NCI-H2107 treated with DMSO at 0.1 percent for 48 hours (cell line): ENCODE measurements at regions not wholly inside any gene's neighbourhood (a gene's known extent, or its start where the extent isn't known, plus 50 kb on each side); places are given as distances from the start of the nearest gene placed in this dataset.

Experiments
- DNase-seq: peaks from one replicate; lab custom pipeline; 2025; ENCODE audit not compliant: unreplicated experiment; lab: John Stamatoyannopoulos, UW

DNA sequence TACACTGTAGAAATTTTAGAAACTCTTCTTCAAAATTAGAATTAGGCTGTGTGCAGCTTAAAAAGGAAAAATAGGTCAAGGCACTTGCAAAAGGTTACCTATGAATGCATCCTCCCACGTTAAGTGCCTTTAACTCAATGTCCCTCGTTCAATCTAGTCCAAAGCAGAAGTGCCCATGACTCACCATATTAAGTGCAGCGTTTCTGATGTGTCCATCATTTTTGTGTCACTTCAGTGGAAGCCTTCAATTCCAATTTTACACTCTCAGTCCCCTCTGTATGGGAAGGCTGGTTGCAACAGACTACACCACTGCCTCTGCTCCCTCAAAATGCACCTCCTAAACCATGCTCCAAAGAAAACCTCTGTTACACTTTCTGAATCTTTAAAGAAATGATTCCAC lies 53.4 kb downstream of the FOXB1 start:
- DNase-seq = no peak

DNA sequence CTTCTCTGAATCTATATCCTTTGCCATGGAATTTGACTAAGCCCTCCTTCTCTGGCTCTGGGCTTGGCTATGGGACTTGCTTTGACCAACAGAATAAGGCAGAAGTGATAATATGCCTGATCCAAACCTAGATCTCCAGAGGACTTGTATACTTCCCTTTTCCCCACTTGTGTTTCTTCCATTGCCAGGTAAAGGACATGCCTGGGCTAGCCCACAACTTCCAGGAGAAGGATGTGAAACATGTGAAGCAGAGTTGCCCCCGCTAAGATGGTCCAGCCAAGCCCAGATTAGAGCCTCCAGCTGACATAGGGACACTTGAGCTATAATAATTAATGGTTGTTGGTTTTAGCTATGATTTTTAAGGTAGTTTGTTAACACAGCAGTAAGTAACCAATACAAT lies 55.1 kb downstream of the FOXB1 start:
- DNase-seq = no peak

DNA sequence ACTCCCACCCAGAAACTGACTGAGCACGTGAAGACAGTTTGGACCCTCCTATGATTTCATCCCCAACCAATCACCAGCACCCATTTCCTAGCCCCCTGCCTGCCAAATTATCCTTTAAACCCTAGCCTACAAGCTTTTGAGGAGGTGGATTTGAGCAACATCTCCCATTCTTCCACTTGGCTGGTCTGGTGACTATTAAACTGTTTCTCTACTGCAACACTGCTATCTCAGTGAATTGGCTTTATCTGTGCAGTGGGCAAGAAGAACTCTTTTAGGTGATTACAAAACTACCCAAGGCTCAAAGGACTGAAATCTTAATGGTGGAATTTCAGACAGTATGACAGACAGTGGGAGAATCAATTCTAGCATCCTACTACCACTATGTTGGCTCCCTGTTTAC lies 57.6 kb downstream of the FOXB1 start:
- no peak for DNase-seq

DNA sequence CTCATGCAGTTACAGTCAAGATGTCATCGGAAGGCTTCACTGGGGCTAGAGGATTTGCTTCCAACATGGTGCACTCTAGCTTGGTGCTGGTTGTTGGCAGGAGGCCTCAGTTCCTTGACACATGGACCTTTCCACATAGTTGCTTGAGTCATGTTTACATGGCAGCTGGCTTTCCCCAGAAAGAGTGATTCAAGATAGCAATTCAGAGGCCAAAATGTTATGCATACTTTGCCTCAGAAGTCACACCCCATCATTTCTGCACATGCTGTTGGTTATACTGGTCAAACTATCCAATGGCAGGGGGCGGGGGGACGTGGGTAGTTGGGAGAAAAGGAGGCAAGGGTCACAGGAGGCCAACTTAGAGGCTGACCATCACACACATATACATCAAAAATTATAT lies 58.7 kb downstream of the FOXB1 start:
- DNase-seq = no peak

DNA sequence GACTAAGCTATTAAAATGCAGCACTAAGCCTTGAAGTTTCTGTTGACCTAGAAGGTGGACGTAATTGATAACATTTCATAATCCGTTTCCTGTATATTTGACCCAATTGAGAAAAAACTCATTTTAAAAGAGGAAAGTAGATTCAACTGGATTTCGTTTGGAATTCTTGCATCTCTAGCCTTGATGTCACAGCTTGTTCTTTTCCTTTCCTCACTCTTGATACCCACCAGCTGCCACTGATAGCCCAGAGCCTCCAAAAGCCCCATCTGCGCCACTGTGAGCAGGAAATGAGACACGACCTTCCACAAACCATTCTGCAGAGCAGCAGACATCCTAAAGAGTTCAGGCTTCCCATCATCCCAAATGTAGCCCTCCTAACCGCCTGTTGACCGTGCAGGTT lies 61.8 kb downstream of the FOXB1 start:
- DNase-seq = no peak

DNA sequence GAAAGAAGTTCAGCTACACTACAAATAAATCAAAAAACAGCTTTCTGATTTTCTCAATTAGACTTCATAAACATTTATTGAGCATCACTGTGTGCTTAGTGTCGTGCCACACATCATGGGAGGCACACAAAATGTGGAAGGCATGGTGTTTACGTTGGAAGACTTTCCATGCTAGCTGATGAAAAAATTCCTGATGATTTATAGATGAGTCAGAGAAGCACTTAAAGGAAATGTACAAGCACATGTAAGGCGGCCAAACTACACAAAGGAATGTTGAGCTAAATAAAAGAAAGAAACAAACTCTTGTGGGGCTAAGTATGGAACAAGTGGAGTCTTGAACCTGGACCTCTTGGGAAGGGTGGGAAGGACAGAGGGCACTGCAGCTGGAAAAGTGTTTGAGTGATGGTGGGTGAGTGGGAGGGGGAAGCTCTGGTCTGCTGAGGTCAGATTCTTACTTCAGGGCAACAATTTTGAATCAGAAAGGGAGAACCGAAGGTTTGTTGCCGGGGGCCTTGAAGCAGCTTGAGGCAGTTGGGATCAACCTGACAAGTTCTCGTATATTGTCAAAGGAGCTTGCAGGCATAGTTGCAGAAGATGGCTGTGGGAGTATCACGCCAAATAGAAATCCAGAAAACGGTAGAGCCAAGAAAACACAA lies 66.9 kb downstream of the FOXB1 start:
- DNase-seq = no peak

DNA sequence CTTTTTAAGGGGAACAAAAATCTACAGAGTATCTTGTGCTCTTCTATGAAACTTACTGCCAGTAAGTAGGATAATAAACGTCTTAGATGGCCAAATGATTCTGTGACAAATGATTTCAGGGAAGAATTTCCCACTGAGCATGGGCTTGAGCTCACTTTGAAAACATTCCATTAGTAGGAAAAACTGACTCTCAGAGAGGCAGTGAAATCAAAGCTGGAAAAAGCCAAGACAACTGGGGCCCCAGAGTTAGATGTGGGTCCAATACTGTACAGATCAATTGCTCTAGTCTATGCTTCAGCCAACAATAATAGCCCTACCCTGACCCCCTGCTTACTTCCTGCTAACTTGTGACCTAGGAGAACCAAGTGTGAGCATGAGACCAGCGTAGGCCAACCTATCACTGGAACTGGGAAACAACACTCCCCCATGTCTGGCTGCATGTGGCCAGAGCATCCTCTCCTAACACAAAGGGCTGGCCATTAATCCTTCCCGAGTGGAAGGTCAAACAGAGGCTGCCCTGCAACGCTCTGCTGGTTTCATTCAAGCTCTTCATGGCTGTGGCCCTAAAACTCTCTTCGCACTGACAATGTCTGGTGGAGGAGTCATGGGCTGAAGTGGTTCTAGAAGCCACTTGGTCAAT lies 68.8 kb downstream of the FOXB1 start:
- no peak for DNase-seq

DNA sequence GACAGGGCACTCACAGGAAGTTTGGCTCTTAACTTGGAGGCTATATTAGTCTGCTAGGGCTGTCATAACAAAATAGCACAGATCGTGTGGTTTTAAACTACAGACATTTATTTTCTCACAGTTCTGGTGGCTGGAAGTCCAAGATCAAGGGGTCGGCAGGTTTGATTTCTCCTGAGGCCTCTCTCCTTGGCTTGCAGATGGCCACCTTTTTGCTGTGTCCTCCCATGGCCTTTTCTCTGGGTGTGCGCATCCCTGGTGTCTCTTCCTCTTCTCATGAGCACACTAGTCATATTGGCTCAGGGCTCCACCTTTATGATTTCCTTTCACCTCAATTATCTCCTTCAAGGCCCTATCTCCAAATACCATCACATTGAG lies 69.3 kb downstream of the FOXB1 start:
- DNase-seq = no peak

DNA sequence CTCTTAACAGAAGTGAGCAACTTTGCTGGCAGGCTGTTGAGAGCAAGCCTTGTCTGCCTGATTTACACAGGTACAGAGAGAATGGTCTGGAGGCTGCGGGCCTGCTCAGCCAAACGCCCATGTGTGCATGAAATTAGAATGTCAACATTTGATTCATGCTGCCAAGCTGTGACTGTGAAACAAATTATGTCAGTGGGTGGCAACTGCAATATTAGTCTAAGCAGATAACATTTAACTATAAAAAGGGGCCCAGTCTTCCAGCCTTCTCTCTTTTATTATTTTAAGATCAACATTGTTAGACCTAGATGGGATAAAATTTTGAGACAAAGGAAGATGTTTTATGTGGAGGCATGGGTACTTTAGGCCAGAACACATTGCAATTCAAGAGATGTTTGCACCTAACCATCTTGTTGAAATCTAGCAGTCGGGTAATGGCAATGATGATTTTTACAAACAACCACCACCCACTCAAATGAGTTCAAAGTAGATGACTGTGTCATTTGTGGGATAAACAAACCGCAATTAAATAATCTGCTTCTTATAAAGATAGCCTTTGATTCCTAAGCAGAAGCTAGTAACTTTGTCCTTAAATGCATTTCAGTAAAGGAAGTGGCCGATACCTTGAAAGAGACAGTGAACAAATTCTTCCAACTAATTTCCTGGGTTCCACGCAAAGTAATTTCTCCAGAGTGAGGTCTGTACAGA lies 70.2 kb downstream of the FOXB1 start:
- DNase-seq = no peak

DNA sequence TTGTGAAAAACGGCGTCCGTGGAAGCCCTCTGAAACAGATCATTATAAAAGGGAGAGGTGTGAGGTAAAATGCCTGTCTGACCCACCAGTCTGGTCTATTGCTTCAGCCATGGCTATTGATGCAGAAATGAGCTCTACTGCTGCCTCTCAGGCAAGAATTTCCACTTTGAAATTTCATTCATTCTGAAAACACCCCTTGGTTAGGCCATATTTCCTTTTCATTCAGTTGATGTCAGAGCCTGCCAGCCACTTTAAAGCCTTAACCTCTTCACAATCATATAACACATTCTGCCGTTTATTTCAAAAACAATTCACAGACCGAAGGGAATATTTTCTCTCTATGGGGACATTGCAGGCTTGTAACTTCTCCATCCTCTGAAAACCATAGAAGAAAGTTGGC lies 71.9 kb downstream of the FOXB1 start:
- DNase-seq = no peak

DNA sequence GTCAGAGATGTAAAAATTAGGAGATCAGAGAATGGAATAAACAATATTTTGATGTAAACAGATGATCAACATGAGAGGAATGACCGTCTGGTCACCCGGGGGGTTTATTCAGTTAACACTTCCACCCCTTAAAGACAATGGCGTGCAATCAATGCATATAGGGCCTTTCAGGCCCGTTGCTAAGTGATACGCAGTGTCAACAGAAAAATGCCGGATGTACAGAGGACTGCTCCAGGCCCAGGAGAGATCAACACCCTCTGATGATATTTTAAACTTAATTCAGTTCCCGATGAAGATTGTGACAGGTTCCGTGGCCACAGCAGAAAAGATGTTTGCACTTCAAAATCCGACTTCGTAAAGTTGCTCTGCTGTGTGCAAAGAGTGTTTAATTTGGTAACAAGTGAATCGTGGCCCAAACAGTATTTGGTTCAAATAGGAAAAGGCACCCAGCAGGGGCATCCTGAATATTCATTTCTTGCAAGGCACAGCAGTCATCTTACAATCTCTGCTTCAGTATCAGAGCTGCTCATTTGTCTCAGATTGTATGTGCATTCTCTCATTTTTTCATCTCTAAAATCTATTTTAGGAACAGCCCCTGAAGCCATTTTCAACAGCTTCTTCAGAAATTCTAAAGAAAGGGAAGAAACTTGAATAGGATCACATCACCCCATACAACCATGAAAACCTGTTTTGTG lies 72.6 kb downstream of the FOXB1 start:
- no peak for DNase-seq

DNA sequence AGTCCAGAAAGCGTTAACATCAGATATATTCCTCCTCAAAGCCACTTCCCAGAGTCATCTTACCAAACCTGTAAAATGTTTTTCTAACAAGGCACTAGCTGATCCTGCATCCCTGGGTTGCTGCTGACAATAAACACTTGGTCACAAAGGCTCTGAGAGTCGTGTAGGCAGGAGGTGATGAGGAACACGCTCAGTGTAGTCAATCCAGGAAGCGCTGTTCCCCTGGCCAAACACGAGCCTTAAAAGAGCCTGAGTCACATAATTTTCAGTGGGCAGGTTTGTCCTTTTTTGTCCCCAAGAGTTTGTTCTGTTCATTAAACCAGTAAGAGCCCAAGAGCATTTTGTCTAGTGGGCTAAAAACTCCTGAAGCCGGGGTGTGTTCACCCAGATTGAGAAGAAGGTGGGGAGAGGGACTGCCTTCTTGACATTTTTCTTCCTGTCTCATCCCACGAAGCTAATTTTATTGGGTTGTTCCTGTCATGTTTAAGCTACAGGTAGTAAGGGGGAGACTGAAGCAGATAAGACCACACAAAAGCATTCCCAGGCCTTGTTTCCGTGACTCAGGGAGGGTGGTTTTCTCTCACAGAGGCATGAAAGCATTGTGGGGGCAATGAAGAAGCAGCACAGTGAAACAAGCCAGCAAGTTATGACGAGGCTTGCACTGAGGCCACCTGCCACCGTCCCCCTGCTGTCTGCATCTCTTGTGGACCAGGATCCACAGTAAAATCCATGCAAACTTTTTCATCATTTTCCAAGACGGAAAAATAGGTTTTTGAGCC lies 73.7 kb downstream of the FOXB1 start:
- DNase-seq = no peak

DNA sequence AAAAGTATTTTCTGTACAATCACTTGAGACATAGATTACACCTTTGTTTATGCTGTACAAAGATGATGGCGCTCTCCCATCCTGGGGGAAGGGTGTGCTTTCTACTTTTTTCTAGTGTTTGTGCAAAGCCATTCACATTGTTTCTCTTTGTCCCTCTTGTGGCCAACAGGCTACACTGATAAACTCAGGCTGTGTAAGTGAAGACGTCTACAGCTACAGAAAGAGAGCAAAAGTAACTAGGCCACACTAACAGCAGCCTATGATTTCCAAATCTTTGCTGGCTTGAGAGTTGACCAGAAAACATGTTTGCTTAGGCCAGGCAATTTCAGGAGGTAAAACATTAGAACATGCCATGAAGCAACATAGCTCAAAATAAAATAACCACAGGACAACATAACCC lies 75.1 kb downstream of the FOXB1 start:
- no peak for DNase-seq

DNA sequence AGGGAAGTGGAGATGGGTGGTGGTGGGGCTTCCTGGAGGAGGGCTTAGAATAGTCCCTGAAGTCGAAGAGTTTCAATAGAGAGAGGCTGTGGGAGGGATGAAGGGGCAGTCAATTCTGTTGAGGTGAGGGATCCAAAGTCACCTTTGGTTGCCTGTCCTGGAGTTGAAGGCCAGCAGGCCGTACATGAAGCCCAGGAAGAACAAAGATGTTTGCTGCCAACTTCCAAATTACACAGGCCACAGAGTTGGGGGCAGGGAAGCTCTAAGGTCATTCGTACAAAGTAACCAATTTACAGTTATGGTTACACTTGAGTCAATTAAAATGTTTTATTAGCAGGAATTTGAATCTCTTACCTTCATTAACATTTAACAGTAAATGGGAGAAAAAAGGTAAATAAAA lies 77.9 kb downstream of the FOXB1 start:
- no peak for DNase-seq

DNA sequence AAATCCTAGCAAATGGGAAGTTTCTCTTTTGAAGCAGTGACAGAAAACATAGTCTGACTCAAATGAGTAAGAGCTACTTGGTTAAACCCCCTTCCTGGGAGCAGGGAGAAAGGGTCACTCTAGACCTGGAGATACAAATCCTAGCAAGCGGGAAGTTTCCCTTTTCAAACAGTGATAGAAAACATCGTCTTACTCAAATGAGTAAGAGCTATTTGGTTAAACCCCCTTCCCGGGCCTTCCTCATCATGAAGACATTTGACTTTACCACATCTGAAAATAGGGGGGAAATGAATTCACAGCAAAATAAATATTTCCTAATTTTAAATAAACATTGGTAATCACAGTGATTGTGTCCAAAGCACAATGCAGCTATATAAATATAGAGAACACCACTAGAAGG lies 79.2 kb downstream of the FOXB1 start:
- no peak for DNase-seq

DNA sequence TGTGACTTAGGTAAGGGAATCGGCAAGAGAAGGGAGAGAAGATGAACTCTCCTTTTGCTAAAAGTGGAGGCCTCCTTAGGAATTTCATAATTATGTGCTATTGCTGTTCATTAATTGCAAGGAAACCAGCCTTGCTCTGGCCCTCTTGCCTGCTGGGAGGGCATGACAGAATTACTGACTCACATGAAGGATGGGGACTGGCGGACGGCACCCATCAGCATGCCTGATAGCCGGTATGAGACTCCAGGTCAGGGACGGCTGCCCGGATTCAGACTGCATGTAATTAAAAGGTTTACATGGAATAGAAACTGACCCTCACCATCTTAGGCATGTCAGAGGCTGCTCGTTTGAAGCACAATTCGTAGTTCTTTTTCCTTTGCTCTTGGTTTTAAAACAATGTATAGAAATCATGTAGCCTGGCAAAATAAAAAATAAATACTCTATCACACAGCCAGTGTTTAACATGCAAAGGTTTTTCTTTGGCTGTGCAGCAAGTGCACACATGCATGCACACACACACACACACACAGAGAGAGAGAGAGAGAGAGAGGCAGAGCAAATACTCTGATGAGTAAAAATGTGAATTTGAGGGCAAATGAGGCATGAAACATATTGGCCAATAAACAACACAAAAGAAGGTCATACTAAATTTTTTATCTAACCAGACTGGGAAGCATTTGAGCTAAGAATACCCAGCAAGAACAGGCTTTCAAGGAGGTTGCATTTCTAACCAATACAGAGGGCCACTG lies 82.7 kb downstream of the FOXB1 start:
- no peak for DNase-seq

DNA sequence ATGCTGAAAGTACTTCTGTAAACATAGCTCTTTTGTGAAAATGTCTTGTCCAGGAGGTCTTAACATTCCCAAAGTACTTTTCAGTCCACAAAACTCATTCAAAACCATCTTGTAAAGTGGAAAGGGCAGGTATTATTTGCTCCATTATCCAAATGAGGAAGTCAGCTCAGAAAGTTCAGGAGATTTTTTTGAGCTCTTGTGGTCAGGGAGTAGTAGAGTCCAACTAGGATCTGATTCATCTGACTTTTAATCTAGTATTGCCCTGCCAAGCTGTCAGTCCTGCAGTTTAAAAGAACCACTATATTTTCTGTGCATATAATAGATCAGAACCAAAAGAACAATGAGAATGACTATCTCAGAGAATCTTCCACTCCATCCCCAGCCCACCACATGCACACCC lies 83.5 kb downstream of the FOXB1 start:
- no peak for DNase-seq

DNA sequence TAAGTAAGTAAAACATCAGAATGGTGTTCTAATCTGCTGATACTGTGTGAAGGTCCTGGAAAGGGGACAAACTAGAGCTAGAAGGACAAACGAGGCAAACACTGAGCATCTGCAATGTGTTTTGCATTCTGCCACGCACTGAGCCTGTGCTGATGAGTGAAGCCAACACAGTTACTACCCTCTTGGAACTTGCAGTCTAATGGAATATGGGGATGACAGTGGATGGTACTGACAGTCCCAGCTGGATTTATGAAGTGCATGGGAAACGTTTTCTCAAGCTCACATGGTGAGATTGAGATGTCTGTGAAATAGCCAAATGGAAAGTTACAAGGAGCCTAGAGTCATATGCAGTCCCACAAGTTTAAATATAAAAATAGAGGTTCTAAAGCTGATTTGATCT lies 86.6 kb downstream of the FOXB1 start:
- DNase-seq = no peak

DNA sequence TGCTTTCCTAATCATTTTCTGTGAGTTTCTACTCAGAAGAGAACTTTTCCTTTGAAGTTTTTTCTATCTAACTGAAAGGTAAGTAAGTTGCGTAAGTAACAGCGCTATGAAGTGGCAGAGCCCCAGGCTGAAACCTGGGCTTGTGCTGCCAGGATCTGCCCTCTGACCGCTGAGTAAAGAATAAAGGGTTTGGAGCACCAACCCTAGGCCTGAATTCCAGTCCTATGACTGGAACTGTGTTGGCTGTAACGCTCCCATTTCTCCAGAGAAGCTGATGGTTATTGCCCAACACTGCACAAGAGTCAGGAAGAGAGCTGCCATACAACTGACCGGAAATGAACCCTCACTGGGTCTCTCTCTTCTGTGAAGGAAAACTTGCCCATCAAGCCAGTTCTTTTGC lies 87.0 kb downstream of the FOXB1 start:
- DNase-seq = no peak

DNA sequence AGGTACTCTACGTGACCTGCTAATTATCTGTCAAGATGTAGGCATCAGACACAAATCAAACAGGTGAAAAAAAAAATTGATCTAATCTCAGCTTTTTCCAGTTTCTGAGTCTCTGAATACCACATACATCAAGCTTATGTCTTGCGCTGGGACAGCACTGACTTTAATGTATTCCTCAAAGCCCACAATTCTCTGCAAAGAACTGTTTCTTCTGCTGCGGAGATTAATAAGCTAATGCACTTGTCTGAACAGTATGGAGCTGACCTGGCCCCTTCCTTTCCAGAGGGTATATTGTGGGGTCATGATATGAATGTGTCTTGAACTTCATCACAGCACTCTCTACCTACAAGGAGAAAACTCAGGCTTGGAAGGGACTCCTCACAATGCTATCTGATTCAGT lies 87.8 kb downstream of the FOXB1 start:
- no peak for DNase-seq
